ENCODE measurements at regions not wholly inside any gene's neighbourhood (a gene's known extent, or its start where the extent isn't known, plus 50 kb on each side); places are given as distances from the start of the nearest gene placed in this dataset.

DNA sequence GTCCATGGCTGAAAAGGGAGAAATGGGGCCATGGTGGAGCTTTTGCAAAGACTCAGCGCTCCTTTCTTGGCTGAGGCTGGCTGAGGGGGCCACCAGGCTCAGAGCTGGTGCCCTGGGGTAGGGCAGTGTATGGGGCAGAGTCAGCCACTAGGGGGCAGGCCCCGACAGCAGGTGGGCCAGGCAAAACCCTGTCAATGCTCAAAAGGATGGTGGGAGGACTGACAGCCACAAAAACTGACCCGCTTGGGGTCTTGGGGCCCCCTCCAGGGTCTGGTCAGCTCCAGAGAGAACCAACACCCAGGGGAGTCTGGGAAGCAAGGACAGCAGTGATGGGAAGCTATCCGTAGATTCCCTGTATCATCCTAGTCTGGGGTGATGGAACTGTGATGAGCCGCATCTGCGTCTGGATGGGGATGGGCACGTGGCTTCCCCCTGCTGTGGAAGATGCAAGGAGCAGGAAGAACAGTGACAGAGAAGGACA lies 306.9 kb downstream of the DHX35 start:
- no peak for DNase-seq (ENCODE audit: low spot score)

DNA sequence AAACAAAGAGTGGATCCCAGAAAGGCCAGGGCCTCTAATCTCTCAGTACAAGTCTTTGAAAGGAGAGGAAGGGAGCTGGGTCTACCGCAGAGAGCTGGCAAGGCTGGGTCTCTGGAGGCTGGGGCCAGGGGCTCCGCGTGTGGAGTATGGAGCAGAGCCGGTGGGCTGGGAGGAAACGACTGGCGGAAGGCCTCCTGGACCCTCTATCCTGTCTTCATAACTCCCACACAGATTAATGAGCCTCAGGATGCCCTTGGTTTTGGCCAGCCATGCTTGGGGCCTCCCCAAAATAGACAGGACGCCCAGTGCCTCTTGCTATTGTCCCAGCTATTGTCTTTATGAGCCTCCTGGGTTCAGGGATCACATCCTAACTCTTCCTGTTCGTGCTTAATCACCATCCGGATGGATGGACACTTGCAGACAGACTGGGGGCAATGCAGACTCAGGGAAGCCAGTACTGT lies 306.4 kb downstream of the DHX35 start:
- DNase-seq (ENCODE audit: low spot score): no peak

DNA sequence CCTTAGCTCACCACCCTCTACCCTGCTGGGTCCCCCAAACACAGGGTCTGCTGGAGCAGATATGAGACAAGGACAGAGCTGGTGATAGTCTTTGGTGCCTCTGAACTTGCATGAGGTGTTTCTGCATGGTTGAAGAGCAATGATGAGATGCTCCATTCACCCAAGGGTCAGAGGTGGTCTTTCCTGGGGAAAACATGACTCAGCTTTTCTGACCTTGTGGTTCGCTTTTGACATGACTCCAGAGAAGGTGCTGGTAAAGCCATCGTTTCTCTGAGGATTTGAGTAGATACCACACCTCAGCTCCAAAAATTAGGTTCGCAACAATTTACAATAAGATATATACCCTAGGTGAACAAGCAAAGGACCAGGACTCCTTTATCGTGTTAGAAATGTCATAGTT lies 304.8 kb downstream of the DHX35 start:
- DNase-seq (ENCODE audit: low spot score): no peak

DNA sequence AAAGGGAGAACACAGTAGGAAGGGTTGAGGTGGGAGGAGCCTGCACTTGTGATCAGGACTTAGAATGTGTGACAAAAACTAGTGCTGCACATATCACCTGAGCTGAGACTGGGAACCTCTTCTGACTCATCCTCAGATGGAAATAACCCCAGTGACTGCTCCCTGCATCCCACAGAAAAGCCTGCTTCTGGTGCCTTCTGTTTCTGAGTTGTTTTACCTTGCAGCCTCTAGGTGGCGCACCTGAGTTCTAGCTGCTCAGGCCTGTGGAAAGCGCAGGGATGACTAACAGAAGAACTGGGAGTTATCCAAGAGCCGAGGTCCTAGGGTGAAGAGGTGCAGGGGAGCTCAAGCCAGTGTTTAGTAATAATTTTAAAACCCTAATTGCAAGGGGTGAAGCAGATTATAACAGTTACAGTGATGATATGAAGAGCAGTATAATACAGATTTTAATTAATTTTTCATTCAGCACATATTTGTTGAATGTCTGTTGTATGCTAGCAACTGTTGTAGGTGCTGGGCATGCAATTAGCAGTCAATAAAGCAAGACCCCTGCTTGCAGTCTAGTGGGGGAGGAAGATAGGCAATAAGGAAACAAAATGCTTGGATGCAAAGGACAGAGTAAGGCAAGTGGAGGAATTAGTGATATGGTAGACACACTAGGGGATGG lies 302.5 kb downstream of the DHX35 start:
- peak; percentile 8 for DNase-seq (ENCODE audit: low spot score)

DNA sequence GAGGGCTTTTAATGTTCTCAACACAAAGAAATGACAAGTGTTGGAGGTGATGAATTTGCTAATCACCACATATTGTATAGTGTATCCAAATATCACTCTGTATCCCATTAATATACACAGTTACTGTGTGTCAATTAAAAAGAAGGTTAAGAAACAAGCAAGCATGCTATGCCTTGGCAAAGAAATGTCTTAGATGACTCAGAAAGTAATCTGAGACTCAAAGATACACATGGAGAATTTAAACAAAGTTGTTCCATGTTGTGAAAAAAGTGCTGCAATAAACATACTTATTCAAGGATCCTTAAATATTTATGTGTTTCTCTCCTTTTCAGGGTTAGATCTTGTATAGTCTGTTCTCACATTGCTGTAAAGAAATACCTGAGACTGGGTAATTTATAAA lies 300.9 kb downstream of the DHX35 start:
- DNase-seq (ENCODE audit: low spot score): no peak

DNA sequence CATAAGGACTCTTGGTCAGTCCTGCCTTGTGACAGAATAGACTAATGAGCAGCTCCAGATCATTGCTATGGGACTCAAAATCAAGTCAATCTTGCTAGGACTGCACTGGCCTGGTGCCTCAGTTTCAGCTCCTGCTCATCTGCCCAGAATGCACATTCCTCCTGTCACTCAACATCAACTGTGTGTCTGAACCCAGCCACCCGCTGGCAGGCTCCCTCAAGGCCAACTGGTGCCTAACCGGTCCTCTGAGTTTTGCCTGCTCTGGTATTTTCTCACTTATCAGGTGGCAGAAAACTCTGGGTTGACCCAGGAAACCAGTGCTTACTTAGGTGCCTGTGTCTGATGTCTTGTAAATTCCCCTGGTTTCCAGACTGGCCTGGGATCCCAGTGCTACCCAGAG lies 297.7 kb downstream of the DHX35 start:
- DNase-seq (ENCODE audit: low spot score): no peak

DNA sequence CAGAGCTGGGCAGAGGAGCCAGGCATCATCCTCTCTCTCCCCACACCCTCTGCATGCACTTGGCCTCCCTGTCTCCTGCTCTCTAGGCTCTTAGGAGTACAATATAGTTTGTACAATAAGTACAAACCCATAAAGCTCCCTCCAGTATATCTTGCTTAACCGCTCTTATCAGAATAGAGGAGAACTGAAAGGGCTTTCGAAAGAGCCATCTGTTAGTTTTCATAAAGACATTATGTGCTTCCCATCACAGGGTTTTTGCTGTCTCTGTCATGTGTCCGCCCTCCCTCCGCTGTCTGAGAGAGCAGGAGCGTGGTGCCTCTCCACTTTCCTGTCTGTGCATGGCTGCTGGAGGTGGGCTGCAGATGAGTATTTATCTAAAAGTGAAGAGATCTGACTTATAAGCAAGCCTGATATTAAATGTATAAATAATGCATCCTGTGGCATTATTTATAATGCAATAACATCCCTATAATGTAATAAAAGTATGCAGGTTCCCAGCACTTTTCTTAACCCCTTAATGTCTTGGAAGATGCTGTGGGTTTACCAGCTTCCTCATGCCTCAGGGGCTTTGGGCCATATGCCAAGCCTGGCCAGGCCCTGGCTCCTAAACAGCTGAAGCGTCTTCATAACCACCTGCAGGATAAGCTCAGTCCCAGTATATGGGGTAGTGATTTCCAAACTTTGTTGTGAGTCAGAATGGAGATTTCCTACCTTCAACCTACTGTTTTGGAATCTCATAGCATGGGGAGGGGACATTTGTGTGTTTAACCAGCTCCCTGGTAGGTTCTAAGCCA lies 297.1 kb downstream of the DHX35 start:
- no peak for DNase-seq (ENCODE audit: low spot score)

DNA sequence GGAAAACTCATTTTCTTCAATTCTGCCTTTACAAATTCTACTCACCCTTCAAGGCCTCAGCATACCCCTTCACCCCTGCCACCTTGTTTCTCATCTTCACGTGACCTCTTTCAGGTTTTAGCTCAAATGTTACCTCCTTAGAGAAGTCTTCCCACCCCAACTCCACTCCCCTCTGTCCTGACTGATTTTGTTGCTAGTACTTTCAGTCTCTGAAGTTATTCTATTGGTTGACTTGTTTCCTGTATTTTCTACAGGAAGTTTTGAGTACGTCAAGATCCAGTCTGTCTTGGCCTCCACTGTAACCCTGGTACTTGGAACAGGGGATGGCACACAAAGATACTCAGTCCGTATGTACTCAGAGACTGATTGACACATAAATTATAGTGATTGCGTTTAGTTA lies 296.1 kb downstream of the DHX35 start:
- no peak for DNase-seq (ENCODE audit: low spot score)

DNA sequence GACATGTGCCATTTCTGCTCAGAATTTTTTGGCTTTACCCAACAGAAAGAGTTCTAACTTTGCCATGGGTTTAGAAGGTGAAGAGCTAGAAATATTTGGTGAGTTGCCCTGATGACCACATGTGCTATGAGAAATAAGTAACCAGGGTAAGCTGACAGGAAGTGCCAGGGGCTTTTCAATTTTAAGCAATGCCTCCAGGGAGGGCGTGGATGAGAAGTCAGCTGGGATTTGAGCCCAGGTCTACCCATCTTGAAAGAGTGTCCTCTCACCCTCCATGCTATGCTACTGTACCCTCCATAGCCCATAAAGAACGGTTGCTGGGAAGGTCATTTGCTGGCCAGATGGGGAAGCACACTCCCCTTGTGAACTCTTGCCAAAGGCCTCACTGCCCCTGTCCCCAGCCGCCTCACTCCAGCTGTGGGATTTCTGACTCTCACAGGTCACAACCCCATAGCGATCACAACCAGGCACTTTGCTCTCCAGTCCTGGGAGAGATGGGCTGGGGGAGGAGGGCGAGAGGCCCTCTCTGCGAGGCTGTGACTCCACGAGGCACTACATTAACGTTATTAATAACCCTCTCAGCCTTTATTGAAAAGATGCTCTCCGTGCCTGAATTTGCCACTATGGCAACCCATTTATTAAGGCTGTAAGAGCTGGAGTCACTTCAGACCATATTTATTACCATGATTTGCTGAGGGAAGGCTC lies 291.1 kb downstream of the DHX35 start:
- DNase-seq (ENCODE audit: low spot score): no peak

DNA sequence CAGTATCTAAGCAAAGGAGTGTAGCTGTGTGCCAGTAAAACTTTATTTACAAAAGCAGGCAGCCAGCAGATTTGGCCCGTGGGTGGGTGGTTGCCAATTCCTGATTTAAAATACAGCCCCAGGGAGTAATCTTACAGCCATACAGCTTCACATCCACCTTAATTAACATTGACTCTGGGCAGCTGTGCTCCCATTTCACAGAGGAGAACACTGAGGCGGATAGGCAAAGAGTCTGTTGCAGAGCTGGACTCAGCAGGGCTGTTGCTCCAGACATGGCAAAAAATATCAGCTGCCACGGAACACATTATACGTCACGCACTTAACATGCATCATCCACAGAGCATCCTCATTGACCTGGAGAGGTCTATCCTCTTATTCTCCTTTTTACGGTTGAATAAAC lies 289.9 kb downstream of the DHX35 start:
- DNase-seq (ENCODE audit: low spot score): no peak

DNA sequence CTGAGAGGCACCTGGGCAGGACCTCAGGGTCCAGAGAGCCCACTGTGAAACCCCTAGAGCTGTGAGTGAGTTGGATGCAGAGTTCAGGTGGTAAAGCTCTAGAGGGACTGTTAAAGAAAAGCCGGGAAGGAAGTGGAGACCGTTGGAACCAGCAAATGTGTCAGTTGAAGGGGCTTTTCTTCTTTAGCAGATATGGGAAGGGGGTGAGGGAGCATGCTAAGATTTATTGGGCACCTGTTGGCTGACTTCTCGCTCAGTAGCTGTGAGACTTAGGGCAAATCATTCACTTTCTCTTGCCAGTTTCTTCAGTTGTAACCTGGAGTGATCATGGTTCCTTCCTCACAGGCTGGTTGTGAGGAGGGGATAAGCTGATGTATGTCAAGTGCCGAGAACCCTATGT lies 287.7 kb downstream of the DHX35 start:
- DNase-seq (ENCODE audit: low spot score): no peak

DNA sequence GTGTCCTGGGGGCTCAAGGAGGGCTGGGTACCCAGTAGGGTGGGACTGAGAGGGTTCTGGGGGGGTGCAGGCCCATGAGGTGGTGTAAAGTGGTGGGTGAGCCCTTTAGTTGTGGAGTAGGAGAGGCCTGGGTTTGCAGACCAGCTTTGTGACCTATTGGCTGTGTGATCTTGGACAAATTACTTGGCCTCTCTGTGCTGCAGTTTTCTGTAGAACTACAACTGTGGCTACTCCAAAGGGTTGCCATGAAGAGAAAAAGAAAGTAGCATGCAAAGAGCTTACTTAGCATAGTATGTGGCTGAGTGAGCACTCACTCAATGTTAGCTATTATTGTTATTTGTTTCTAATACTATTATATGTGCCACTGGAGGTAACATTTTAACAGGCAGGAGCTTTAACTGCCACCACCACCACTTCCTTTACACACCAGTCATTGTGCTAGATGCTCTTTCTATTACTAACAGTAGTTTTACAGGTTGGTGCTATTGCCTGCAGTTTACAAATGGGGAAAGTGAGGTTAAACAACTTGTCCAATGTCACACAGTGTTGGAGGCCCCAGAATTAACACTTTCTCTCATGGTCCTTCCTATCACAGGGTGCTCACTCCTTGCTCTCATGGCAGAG lies 286.8 kb downstream of the DHX35 start:
- no peak for DNase-seq (ENCODE audit: low spot score)

DNA sequence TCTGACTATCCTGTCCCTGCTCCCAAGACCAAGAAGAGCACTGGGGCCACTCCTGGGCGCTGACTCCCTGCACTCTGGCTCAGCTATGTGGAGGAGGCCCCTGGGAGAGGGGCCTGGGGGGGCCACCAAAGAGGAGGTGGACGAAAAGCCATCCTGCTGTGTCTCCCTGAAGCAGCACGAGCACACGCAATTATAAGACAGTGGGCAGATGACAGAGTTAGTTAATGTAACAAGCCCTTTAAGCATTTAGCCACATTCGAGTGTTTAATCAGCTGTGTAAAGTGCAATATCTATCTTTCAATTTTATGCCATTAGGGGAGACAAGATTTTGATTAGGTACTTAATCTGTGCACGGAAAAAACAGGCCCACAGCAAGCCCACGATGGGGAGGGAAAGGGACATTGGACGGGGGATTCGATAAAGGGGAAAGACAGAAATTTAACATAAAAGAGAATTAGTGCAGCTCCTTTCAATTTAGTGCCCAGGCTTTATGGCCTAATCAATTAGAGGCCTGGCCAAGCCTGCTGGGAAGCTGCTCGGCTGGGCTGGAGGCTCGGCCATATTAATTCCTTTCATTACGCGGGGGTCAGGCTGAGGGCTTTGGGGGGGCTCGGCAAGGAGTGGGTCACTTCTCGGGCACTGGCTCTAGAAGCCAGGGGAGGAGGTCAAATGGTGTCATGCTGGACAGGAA lies 286.2 kb downstream of the DHX35 start:
- no peak for DNase-seq (ENCODE audit: low spot score)

DNA sequence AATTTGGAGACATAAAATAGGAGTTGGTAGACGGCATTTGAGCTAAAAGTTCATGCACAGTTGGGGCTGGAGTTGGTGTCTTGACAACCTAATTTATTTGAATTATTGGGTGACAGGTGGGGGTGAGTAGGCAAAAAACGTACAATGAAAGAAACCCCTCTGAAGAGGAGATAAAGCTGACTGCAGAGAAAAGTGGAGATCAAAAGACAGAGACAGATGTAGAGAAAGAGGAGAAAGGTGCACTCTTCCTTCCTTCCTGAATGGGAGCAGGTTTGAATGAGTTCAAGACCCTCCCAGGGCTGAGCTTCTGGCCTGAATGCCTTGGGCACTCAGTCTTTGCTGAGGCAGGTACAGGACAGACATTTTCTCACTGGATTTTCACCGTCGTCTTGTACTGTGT lies 284.3 kb downstream of the DHX35 start:
- DNase-seq (ENCODE audit: low spot score): no peak

DNA sequence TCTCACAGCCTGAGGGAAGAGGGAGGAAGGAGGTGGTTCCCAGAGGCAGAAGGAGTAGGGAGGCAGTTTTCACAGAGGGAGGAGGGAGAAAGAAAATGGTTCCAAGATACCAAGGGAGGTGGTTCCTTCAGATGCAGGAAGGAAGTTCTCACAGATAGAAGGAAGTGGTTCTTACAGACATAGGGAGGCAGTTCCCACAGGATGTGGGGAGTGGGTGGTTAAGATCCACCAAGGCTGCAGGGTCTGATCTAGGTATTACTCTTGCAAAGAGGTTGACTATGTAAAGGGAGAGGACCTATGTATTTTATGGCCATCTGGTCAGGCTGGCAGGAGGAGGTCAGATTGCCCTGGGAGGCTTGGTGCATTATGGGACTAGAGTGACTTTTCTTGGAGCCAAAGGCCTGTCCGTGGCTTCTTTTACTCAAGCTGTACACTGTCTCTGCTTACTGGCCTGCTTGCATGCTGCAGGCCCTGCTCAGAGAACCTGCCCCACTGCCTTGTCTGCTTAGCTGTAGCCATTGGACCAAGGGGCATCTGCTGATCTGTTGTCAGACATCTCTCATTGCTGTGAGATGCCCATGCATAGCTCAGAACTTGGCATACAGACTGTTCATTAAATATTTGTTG lies 283.7 kb downstream of the DHX35 start:
- DNase-seq (ENCODE audit: low spot score): no peak

DNA sequence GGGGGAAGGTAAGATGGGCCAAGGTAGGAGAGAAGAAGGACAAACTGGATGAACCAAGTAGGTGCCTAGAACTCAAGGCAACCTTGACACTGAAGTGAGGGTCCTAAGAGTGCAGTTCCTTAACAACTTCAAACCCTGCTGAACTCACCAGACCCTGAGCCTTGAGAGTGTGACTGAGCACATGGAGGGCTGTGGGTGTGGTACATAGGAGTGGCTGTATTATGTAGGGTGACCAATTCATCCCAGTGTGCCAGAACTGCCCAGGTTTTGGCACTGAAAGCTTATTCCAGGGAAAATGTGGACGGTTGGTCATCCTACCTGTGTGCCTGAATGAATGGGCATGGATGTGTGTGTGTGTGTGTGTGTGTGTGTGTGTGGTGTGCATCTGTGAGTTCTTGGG lies 281.8 kb downstream of the DHX35 start:
- no peak for DNase-seq (ENCODE audit: low spot score)

DNA sequence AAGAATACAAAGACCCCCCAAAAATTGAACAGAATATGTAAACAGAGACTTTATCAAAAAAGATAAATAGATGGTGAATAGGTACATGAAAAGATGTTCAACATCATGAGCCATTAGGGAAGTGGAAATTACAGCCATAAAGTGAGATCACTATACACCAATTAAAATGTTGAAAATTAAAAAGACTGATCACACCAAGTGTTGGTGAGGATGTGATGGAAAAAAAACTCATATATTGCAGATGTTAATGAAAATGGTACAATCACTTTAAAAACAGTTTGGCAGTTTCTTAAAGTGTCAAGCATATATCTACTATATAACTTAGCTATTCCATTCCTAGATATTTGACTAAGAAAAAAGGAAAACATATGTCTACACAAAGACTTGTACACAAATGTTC lies 280.5 kb downstream of the DHX35 start:
- no peak for DNase-seq (ENCODE audit: low spot score)

DNA sequence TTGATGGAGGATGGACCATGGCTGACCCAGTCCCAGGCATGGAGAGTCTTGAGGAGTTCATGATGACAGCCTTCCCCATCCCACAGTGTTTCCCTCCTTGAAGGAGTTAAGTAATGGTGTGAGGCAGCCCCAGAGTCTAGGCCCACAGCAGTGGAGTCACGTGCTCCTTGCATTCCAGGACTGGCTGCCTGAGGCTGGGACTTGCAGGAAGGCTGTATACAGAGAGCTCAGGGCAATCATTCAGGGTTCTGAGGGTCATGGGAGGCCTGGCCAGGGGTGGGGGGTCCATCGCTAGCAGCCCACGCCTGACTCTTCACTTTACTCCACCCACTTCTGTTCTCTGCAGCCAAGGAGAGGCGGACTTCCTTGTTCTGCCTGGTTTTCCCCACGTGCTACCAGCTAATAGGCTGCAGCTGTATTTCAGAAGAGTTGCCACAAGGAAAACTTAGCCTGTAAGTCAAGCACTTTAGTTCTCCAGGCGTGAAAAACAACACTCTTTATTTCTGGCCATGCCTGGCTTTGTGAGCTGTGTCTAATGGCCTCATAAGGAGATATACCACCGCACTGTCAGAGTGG lies 272.5 kb downstream of the DHX35 start:
- DNase-seq (ENCODE audit: low spot score): no peak

DNA sequence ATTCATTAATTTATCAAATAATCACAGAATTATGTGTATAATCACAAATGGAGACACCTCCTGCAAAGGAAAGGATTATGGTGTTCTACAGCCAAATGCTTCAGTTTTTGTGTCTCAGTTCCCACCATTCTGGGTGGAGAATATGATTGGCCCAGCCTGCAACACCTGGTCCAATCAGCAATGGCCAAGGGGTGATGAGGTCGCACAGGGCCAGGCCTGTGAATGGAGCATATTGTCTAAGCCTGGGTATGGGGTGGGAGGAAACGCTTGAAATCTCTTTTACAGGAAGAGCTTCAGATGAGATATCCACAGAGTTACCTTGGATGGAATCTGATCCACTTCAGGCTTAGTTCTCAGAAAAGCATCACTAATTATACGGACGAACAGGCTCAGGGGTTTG lies 271.6 kb downstream of the DHX35 start:
- DNase-seq (ENCODE audit: low spot score): no peak

DNA sequence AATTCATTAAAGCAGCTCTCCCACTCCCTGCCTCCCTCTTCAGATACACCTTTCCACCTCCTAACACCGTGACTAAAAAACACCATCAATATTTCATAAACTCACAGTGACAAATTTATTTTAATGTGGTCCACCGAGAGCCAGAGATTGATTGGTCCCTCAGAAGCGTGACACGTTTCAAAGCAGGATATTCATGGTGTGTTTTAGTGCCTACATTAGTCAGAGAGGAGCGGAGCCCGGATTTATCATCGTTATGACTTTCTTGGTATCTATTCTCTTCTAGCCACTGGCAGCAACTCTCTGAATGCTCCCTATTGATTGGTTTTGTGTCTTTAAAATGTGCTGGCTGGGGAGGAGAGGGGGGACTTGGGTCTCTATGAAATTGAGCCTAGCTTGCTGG lies 265.3 kb downstream of the DHX35 start:
- DNase-seq (ENCODE audit: low spot score): no peak

DNA sequence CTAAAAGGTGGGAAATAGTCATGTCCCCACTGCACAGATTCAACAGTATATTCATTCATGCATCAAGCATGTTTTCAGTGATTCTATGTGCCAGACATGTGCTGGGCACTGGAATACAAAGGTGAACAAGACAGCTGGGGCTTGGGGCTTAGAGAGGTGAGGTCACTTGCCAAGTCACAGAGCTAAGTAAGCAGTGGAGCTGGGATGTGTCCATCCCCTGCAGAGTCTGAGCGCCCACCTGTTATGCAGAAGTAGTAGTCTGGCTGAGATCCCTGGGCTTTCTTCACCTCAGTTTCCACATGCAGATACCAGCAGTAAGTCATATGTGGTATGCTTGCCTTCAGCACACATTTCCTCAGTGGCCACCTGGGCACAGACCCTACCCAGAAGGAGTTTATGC lies 263.8 kb downstream of the DHX35 start:
- no peak for DNase-seq (ENCODE audit: low spot score)

Data from H4 (cell line).